SK-N-SH treated with all-trans-retinoic acid at 6 μM for 48 hours (cell line): ENCODE measurements at regions not wholly inside any gene's neighbourhood (a gene's known extent, or its start where the extent isn't known, plus 50 kb on each side); places are given as distances from the start of the nearest gene placed in this dataset.

Source experiments
- CREB5 ChIP-seq: fragments of 250-450 bp; sonication (Bioruptor Pico); IDR thresholded peaks from 2 replicates; pipeline ENCODE4 v1.5.1; 2020; ENCODE audit warnings: low read depth, mild to moderate bottlenecking, moderate library complexity
- CSDC2 ChIP-seq: fragments of 250-450 bp; sonication (Bioruptor Pico); IDR thresholded peaks from 2 replicates; pipeline ENCODE4 v1.5.0; 2020; ENCODE audit warnings: mild to moderate bottlenecking, moderate library complexity
- CSRNP3 ChIP-seq: fragments of 250-450 bp; sonication (Bioruptor Pico); IDR thresholded peaks from 2 replicates; pipeline ENCODE4 v1.5.1; 2021; ENCODE audit warnings: mild to moderate bottlenecking, moderate library complexity
- ISL1 ChIP-seq: fragments of 250-450 bp; sonication (Bioruptor Pico); IDR thresholded peaks from 2 replicates; pipeline ENCODE4 v2.1.2; 2022; ENCODE audit warnings: mild to moderate bottlenecking, moderate library complexity
- OSR1 ChIP-seq: fragments of 250-450 bp; sonication (Bioruptor Pico); IDR thresholded peaks from 2 replicates; pipeline ENCODE4 v1.8.0; 2022; ENCODE audit warnings: moderate library complexity, mild to moderate bottlenecking, inconsistent platforms
- PATZ1 ChIP-seq: fragments of 250-450 bp; sonication (Bioruptor Pico); IDR thresholded peaks from 2 replicates; pipeline ENCODE4 v1.8.0; 2020; ENCODE audit warnings: mild to moderate bottlenecking, moderate library complexity, borderline replicate concordance
- ZFP3 ChIP-seq: fragments of 250-450 bp; sonication (Bioruptor Pico); IDR thresholded peaks from 2 replicates; pipeline ENCODE4 v1.5.0; 2020; ENCODE audit warnings: mild to moderate bottlenecking, moderate library complexity
- ZFP30 ChIP-seq: fragments of 450-650 bp; formaldehyde crosslinking; IDR thresholded peaks from 2 replicates; pipeline ENCODE4 v1.5.0; 2022; ENCODE audit warnings: mild to moderate bottlenecking, moderate library complexity
- ZNF8 ChIP-seq: fragments of 450-650 bp; formaldehyde crosslinking; IDR thresholded peaks from 2 replicates; pipeline ENCODE4 v1.5.0; 2020; ENCODE audit warnings: mild to moderate bottlenecking, moderate library complexity

GRCh38 chr2:14081521-14081920 is 551.0 kb upstream of the LRATD1 start:
- no peak for TF ChIP-seq CREB5 (CRISPR knock-in tag)
- TF ChIP-seq PATZ1 (CRISPR knock-in tag) = no peak
- TF ChIP-seq ISL1 (CRISPR knock-in tag) = no peak
- TF ChIP-seq ZFP30 (CRISPR knock-in tag) = no peak
- TF ChIP-seq CSDC2 = no peak
- no peak for TF ChIP-seq CSRNP3 (CRISPR knock-in tag)
- no peak for TF ChIP-seq OSR1 (CRISPR knock-in tag)
- no peak for TF ChIP-seq ZFP3 (CRISPR knock-in tag)
- no peak for TF ChIP-seq ZNF8 (CRISPR knock-in tag)
